ENCODE measurements at regions not wholly inside any gene's neighbourhood (a gene's known extent, or its start where the extent isn't known, plus 50 kb on each side); places are given as distances from the start of the nearest gene placed in this dataset.

DNA sequence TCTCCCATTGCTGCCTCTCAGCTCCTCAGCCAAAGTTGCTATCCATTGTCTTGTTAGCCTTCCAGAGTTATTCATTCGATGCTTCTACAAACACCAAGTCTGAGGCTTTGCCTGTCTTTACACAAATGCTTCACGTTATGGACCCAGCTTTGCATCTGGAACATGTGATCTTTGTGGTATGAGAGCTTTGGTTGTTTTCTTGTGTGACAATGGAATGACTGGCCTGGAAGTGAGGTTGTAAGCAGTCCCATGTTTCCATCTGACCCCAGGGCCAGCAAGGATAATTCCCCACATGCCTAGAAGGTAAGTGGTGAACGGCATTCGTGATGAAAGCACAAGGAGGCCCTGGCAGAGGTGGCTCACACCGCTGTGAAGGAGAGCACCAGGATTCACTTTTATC is 866.7 kb upstream of the TMEM132C start:
- Histone ChIP-seq H3K27me3 (no peaks in the 10 kb centered on the region), H3K36me3 (no peaks in the 10 kb centered on the region), H3K4me1 (no peaks in the 10 kb centered on the region), H3K9me3 (no peaks in the 10 kb centered on the region), H3K27ac (no peak overlapping the region), H3K4me3 (no peak overlapping the region)
- WGBS (ENCODE audit: insufficient coverage, low coverage, low lambda C conversion rate, missing lambda C conversion rate), result 52% methylated on average over 3 of the region's 5 CpGs
- TF ChIP-seq CTCF (IDR thresholded peaks at IDR 0.05) (no peak), POLR2A (IDR thresholded peaks at IDR 0.05) (no peak)
- DNase-seq, result no peak
- intact Hi-C loops (cut with DNase I), result no loop called here
- ATAC-seq, result no peak

- intact Hi-C loops (cut with DNase I), result no loop called here
- DNase-seq (no peak), ATAC-seq (no peak)
- no peak overlapping the region for H3K27ac ChIP-seq
- H3K4me1 ChIP-seq, result no peaks in the 10 kb centered on the region
- H3K9me3 ChIP-seq, result no peaks in the 10 kb centered on the region
- 52% methylated on average over 2 of the region's 2 CpGs for WGBS (ENCODE audit: insufficient coverage, low coverage, low lambda C conversion rate, missing lambda C conversion rate)
- H3K4me3 ChIP-seq, result no peak overlapping the region
- no peaks in the 10 kb centered on the region for H3K36me3 ChIP-seq
- TF ChIP-seq POLR2A (IDR thresholded peaks at IDR 0.05) (no peak), CTCF (IDR thresholded peaks at IDR 0.05) (no peak)
- no peaks in the 10 kb centered on the region for H3K27me3 ChIP-seq
Measured at GRCh38 chr12:127401005-127401404, 866.0 kb upstream of the TMEM132C start.

GRCh38 chr12:127401536-127401935 is 865.4 kb upstream of the TMEM132C start:
- no peak overlapping the region for H3K4me3 ChIP-seq
- intact Hi-C loops (cut with DNase I), result no loop called here
- DNase-seq (no peak), ATAC-seq (no peak)
- 28% methylated on average over 4 of the region's 5 CpGs for WGBS (ENCODE audit: insufficient coverage, low coverage, low lambda C conversion rate, missing lambda C conversion rate)
- H3K36me3 ChIP-seq, result no peaks in the 10 kb centered on the region
- H3K4me1 ChIP-seq, result no peaks in the 10 kb centered on the region
- H3K27me3 ChIP-seq, result no peaks in the 10 kb centered on the region
- no peak overlapping the region for H3K27ac ChIP-seq
- TF ChIP-seq CTCF (IDR thresholded peaks at IDR 0.05) (no peak), POLR2A (IDR thresholded peaks at IDR 0.05) (no peak)
- no peaks in the 10 kb centered on the region for H3K9me3 ChIP-seq

DNA sequence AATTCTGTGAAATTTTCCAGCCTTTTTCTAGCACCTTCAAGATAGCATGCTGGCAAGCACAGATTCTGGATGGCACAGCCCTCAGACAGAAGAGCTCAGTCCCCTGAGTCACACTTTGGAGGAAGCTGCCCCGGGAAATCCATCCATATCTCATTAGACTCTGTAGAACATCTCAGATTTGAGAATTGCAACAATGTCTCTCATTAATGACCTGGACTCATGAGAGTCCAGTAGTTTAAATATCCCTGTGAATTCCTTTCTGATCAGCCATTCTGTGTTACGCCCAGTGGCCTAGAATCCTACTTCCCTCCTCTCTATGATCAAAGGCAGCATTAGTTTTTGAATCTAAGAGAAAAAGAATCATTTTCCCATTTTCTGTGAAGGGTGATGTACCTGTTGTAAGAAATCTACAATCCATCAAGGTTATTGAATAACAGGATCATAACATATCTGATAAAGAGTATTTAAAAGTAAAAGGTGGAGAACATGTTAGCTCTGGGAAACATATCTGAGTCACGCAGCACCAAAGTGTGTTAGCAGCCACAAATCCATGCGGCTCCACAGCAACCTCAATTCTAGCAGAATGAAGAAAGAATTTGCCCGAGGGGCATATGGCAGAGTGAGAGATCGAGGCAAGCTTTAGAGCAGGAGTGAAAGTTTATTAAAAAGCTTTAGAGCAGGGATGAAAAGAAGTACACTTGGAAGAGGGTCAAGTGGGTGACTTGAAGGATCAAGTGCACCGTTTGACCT is 855.6 kb upstream of the TMEM132C start:
- TF ChIP-seq CTCF (IDR thresholded peaks at IDR 0.05) (no peak), POLR2A (IDR thresholded peaks at IDR 0.05) (no peak)
- 67% methylated on average over 7 of the region's 7 CpGs for WGBS (ENCODE audit: insufficient coverage, low coverage, low lambda C conversion rate, missing lambda C conversion rate)

More for the DNA sequence above, 855.6 kb upstream of the TMEM132C start:
- Histone ChIP-seq H3K27me3 (no peaks in the 10 kb centered on the region), H3K9me3 (no peaks in the 10 kb centered on the region), H3K36me3 (no peaks in the 10 kb centered on the region), H3K4me3 (no peak overlapping the region), H3K4me1 (no peaks in the 10 kb centered on the region), H3K27ac (no peak overlapping the region)
- ATAC-seq (no peak), DNase-seq (no peak)
- intact Hi-C loops (cut with DNase I), result no loop called here
